HG02759 (cell line): ENCODE measurements at regions not wholly inside any gene's neighbourhood (a gene's known extent, or its start where the extent isn't known, plus 50 kb on each side); places are given as distances from the start of the nearest gene placed in this dataset.
"Not testable (repeated sequence)": the region's sequence is repeated elsewhere in the genome, so short reads cannot be mapped to it uniquely, and the experiment has no call there.

ENCODE experiments used
- ATAC-seq: cut with Tn5 transposase; IDR thresholded peaks from one replicate; pipeline ENCODE4 v1.9.1; 2021; ENCODE audit warnings: mild to moderate bottlenecking, moderate library complexity; ENCODE audit not compliant: unreplicated experiment

DNA sequence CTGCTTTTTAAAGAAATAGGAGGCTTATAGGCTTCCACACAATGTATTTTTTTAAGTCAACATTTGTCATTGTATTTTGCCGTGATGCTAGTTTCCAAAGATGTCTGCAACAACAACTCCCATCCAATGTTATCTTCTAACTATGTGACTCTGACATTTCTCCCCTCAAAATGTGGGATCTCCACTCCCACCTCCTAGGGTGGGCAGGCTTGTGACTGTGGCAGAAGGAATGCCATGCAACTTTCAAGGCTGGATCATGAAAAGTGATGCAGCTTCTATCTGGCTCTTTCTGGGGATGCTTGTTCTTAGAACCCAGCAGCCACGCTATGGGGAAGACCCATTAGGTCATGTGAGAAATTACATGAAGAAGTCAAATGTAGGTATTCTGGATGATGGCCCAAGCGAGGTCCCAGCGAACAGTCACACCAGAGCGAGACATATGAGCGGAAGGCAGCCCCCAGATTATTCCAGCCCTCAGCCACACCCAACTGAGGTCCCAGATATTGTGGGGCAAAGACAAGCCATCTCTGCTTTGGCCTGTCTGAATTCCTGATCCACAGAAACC, 124.3 kb downstream of the BDH1 start:
- ATAC-seq: no peak

DNA sequence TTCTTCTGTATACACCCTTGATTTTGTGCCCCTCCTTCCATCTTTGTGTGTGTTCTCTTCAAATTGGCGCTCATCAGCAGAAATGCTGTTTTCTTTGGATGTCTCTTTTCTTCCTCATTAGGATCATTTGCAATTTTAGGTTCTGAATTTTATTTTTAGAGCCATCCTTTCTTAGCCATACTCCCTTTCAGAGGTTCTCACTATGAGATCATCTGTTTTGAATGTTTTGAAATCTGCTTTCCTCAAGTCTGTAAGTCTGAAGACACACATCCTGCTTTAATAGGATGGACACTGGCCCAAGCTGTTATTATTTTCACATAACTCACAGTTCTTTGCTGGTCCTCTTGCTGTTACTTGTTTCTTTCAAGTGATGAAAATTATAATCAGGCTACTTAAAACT, 124.8 kb downstream of the BDH1 start:
- ATAC-seq: no peak

DNA sequence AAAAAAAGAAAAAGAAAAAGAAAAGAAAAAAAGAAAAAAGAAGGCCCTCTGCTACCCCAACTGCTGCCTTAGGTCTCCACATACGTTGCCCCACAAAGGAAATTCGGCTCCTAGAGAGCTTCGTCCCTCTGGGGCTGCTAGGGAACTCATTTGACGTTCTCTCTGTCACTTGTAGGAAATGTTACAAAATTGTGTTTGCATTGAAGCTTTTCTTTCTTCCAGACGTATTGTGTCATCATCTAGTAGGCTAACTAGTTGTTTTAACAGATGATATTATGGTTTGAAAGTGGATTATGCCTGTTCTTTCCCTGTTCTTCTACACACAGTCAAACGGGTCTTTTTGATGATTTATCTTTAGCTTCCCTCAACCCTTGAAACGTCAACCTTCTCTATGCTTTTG, 125.3 kb downstream of the BDH1 start:
- no peak for ATAC-seq

GRCh38 chr3:197428952-197429351, 126.8 kb downstream of the BDH1 start:
- no peak for ATAC-seq

- ATAC-seq: no peak
Measured at GRCh38 chr3:197428117-197428801, 127.5 kb downstream of the BDH1 start.

GRCh38 chr3:197427021-197427420, 128.6 kb upstream of the DLG1 start:
- ATAC-seq: no peak

- no peak for ATAC-seq
Measured at GRCh38 chr3:197426121-197426566, 127.7 kb upstream of the DLG1 start.

DNA sequence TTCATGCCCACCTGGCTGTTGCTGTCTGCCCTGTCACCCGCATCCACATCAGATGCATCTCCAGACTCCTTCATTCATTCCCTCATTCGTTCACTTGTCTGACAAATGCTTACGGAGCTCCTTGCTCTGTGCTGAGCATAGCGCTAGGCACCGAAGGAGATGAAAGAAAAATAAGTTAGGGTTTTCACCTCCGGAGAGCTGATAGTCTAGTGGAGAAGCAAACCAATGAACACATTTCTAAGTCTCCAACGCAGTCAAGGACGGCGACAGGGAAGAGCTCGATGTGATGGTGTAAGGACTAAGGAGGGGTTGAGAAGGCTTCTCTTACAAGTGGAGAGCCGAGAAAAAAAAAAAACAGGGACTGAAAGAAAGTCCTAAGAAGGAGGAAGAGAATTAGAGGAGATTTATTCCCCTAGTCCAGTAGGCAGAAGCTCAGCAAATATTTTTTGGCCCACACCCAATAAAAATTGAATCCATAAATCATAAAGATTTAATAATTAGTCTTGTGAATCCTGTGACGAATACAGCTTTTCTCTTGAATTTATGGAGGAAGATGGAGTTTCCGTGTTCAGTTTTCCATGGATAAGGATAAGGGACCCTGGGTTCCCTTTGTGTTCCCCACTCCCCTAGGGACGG, 127.2 kb upstream of the DLG1 start:
- no peak for ATAC-seq

GRCh38 chr3:197424674-197425484, 126.5 kb upstream of the DLG1 start:
- no peak for ATAC-seq

DNA sequence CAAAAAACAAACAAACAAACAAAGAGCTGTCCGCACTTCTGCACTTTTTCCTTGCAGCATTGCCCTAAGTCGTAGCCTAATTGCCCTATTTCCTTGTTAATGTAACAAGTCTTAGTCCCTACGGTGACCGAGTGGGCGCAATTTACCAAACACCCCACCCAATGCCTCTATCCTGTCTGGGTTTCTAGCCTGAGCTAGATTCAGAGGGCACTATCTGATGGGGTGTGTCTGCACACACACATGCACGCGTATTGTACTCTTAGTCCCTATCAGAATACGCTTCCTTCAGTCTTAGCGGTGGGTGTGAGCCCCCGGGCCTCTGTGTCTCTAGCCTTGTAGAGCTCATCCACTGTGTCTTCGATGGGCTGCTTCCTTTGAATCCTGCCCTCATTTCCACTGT, 125.9 kb upstream of the DLG1 start:
- ATAC-seq: no peak

DNA sequence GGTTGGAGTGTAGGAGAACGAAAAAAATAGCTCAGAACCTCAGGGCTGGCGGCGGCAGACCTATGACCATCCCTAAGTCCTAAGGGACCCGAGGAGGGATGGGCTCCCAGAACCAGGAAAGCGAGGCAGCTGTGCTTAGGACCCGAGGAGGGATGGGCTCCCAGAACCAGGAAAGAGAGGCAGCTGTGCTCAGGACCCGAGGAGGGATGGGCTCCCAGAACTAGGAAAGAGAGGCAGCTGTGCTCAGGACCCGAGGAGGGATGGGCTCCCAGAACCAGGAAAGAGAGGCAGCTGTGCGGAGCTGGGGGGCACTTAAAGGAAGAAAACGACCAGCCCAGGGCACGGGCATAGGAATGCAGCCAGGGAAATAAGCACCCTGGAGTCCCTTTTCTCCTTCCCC, 125.0 kb upstream of the DLG1 start:
- no peak for ATAC-seq

DNA sequence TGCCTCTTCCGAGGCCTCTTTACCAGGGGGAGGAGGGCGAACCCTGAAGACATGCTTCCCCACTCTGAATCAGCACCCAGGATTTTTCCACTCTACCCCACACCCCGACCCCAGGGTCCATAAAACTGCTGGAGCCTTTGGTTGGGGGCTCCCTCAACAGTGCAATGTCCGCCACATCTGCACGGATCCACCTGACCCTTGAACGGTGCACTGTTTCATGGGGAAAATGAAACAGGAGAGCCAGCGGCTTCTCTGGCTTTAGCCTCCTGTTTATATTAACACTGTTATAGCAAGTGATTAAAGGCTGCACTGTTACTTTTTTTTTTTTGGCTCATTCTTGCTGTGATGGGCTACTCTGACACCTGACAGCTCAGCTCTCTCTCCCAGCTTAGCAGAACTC, 124.1 kb upstream of the DLG1 start:
- no peak for ATAC-seq

- no peak for ATAC-seq
Measured at GRCh38 chr3:197421021-197421420, 122.6 kb upstream of the DLG1 start.

DNA sequence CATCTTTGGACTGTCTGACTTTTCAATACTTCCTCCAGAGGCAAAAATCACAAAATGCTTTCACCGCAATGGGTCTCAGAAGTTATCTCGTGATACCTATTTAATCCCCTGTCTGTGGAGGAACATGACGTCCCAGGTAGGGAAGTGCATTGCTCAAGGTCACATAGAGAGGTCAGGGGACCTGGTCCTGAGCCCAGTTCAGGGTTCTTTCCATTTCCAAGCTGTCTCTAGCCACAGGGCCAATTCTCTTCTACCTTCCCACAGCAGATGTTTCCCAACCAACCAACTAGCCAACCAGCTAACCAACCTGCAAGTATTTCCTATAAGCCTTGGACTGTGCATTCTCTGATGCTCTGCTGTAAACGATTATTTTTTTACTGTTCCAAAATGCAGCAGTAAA, 122.2 kb upstream of the DLG1 start:
- ATAC-seq: no peak

GRCh38 chr3:197420115-197420514, 121.7 kb upstream of the DLG1 start:
- no peak for ATAC-seq

- no peak for ATAC-seq
Measured at GRCh38 chr3:197419696-197420095, 121.3 kb upstream of the DLG1 start.

- ATAC-seq: no peak
Measured at GRCh38 chr3:197417911-197418618, 119.7 kb upstream of the DLG1 start.

DNA sequence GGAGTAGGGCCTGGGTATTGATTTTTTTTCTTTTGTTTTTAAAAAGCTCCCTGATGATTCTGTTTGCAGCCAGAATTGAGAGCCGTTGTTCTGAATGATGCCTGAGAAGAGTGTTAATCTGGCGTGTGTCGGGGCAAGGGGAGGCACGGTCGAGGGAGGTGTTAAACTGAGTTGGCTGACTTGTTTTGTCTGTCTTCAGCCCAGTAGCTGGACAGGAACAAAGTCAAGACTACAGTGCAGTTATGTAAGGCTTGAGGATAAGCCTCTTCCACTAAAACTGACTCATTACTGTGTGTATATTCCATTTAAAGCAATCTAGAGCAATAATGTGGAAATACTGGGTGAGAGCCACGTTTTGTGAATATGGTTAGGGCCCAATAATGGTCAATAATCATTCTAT, 119.0 kb upstream of the DLG1 start:
- no peak for ATAC-seq

DNA sequence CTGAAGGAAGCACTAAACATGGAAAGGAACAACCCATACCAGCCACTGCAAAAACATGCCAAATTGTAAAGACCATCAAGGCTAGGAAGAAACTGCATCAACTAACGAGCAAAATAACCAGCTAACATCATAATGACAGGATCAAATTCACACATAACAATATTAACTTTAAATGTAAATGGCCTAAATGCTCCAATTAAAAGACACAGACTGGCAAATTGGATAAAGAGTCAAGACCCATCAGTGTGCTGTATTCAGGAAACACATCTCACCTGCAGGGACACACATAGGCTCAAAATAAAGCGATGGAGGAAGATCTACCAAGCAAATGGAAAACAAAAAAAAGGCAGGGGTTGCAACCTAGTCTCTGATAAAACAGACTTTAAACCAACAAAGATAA, 113.5 kb upstream of the DLG1 start:
- ATAC-seq: not testable (repeated sequence)

GRCh38 chr3:197410170-197410569, 111.8 kb upstream of the DLG1 start:
- ATAC-seq: not testable (repeated sequence)
